Fibroblast of skin of back (primary cell): ENCODE measurements at regions not wholly inside any gene's neighbourhood (a gene's known extent, or its start where the extent isn't known, plus 50 kb on each side); places are given as distances from the start of the nearest gene placed in this dataset.
"Not testable (repeated sequence)": the region's sequence is repeated elsewhere in the genome, so short reads cannot be mapped to it uniquely, and the experiment has no call there.

Experiments
- DNase-seq: peaks from one replicate; pipeline ENCODE4 v3.0.0-alpha.2; 2013

GRCh38 chr17:22506861-22507260, 814.5 kb downstream of the KCNJ18 start:
- no peak for DNase-seq

GRCh38 chr17:22507823-22508222, 815.5 kb downstream of the KCNJ18 start:
- no peak for DNase-seq

GRCh38 chr17:22510504-22510903, 818.2 kb downstream of the KCNJ18 start:
- DNase-seq, result no peak

DNA sequence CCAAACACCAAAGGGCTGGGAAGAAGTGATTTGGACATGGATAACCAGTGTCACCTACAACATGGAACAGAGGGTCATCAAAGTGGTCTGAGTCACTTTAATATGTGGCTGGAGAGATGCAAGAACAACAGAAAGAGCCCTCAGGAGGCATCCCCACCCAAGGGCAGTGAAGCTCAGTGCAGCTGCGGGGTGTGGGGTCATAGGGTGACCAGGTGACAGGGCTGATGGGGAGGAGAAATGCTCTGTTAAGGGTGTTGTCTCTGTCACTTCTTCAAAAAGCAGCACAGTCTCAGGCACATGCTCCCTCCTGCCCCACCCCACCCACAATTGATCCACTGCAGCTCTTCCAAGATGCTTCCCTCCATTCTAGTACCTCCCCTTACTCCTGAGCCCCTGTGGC, 819.1 kb downstream of the KCNJ18 start:
- DNase-seq, result no peak

GRCh38 chr17:22512057-22512456, 819.7 kb downstream of the KCNJ18 start:
- DNase-seq, result no peak

- DNase-seq, result no peak
These were observed 820.2 kb downstream of the KCNJ18 start for GRCh38 chr17:22512506-22512905.

DNA sequence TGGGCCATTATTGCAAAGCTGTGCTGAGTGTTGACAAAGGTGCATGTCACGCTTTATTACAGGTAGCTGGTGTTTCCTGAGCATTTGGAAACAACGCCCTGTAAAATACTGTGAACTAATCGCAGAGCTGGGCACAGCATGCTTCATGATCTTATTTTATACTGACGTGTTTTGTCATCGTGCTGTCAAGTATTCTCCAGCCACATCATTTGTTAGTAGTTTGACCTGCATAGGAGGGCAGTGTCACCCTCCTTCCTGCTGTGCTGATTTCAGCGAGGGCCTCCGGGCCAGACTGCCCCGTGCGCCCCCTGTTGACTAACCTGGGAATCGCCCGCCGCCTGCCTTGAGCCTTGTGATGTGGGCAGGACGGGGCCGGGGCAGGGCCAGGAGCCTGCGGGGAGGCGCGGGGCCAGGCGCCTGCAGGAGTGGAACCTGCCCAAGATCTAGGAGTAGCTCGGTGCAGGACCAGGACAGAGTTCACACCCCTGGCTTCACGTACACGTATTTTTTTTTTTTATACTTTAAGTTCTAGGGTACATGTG, 820.7 kb downstream of the KCNJ18 start:
- no peak for DNase-seq

DNA sequence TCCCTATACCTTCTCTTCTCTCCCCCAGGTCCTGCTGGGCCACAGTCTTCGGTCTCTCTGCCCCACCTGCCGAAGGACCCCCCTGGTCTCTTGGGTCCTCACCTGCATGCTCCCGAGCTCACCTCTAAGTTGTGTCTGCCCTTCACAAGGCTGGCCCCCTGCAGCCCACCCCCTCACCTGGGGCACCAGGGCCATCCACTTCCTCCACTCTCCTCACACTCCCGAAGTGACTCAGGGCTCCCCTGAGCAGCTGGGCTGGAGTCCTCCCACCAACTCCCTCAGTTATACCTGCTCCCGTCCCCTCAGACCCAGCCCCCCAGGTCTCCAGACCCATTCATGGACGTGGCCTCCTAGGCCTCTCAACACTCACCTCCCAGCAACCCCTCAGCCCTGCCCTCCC, 822.0 kb downstream of the KCNJ18 start:
- no peak for DNase-seq

GRCh38 chr17:22514767-22515320, 822.5 kb downstream of the KCNJ18 start:
- DNase-seq, result no peak

- DNase-seq, result no peak
These were observed 823.3 kb downstream of the KCNJ18 start for GRCh38 chr17:22515599-22515998.

DNA sequence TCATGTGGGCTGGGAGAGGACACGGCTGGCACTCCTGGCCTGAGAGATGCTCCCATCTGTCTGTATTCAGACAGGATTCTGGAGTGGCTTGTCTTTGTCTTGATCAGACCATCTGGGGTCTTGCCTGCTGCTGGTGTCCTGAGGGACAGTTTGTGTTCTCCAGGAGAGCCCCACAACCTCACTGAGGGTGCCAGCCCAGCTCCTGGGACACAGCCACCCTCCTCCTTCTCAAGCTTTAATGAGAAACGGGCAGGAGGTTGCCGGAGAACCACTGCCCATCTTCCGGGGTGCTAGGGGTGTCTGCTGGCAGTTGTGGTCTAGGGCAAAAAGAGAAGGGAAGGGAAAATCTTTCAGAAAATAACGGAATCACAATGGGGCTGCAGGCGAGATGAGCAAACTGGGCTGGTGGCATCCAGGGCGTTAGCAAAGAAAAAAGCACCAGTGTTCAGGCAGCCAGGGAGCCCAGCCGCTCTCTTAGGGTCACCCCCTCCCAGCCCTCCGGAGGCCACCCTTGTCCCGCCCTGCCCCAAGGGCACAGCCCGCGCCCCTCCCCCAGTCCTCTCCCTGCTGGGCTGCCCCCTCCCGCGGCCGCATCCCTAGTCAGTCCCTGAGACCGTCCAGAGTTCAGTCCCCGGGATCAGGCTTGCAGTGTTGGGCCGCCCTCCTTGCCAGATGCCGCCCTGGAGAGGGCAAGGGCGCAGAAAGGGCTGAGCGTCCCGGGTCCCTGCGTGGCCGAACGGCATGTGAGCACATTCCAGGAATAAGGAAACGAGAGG, 824.7 kb downstream of the KCNJ18 start:
- DNase-seq, result no peak

DNA sequence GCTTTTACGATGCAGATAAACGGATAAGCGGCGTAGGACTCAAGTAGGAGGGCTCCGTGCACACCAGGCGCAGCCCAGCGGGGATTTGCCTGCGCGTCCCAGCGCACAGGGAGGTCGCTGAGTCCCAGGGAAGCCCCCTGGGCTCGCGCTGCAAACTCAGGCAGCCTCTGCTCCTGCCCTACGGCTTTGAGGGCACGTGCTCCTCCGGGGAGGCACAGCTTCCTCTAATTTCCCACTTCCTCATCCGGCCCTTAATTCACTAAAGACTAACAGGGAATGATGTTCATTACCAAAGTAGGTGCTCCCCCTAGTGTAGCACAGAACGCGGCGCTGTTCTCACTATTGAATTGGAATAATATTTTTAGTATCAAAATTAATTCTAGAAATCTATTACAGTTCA, 825.4 kb downstream of the KCNJ18 start:
- no peak for DNase-seq

DNA sequence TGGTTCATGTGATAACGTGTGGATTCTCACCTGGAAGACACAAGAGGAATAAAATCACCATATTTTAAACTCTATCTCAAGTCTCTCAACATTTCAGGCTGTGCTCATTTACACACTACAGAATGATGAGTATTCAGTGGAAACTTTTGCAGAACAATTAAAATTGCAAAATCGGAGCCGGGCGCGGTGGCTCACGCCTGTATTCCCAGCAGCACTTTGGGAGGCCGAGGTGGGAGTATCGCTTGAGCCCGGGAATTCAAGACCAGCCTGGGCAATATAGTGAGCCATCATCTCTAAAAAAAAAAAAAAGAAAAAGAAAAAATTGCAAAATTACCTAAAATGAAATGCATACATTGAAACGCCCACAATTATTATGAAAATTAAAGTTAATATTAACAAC, 825.9 kb downstream of the KCNJ18 start:
- DNase-seq, result no peak

- not testable (repeated sequence) for DNase-seq
These were observed 856.5 kb downstream of the KCNJ18 start for GRCh38 chr17:22548873-22549272.

GRCh38 chr17:22551695-22552415, 859.5 kb downstream of the KCNJ18 start:
- DNase-seq, result not testable (repeated sequence)

DNA sequence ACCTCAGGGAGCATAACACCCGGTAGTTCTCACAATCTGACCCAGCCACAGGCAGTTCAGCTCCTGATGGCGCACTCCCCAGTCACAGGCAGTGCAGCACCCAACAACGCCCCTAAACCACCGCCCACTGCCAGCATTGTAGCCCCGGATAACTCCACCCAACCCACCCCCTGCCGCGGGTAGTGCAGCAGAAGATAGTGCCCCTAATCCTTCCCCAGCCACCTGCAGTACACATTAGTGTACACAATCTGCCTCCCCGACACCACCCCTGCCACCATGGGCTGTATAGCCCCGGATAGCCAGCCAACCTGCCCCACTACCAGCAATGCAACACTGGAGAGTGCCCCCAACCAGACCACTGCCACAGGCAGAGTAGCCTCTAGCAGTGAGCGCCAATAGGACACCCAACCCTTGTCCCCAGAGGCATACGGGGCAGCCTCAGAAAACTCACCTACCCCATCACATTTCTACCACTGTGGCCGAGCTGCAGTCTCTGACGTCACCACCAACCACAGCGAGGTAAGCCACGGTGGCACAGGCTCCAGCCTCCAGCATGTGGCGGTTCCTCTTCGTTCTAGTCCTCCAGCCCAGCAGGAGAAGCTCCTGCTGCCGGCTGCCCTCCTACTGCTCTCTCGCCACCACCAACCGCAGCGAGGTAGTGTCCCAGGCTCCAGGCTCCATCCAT, 877.3 kb downstream of the KCNJ18 start:
- DNase-seq, result no peak

DNA sequence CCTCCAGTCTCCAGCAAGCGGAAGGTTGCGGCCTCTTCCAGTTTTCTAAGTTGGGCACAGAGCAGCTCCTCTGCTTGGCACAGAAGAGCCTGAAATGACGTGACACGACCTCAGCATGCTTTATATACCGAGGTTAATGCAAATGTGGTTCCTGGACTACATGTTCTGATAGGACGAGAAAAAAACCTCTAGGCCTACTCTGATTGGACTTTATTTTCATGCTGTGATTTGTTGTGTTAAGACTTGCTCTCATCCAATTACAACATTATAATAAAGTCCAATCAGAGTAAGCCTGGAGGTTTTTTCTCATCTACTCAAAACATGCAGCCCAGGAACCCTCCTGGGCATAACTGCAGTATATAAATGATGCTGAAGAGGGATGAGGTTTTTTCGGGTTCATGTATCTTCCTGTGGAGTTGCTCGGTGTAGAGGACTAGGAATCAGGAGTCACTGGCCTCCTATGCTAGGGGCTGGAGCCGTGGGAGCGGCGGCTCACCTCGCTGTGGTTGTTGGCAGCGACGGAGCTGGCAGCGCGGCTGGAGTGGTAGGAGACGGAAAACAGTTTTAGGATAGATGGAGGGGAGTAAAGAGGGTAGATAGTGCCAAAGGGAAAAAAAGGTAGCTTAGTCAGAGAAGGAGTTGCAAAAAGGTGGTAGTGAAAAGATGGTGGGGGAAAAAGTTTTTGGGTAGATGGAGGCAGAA, 878.0 kb downstream of the KCNJ18 start:
- DNase-seq, result no peak

GRCh38 chr17:22599322-22599721, 907.0 kb downstream of the KCNJ18 start:
- DNase-seq, result no peak

GRCh38 chr17:22600644-22601298, 908.4 kb downstream of the KCNJ18 start:
- peak; percentile 8 for DNase-seq
